Loucy (cell line): ENCODE measurements at regions not wholly inside any gene's neighbourhood (a gene's known extent, or its start where the extent isn't known, plus 50 kb on each side); places are given as distances from the start of the nearest gene placed in this dataset.
"Not testable (repeated sequence)": the region's sequence is repeated elsewhere in the genome, so short reads cannot be mapped to it uniquely, and the experiment has no call there.

Source experiments
- H2AFZ ChIP-seq: fragments of 200-600 bp; sonication (generic); 2 replicates; pipeline ENCODE4 v1.6.0; 2016; ENCODE audit warnings: antibody characterized with exemption, mild to moderate bottlenecking, low read length, moderate library complexity
- H3F3A ChIP-seq: fragments of 200-600 bp; 2 replicates; pipeline ENCODE4 v1.6.0; 2016; ENCODE audit warnings: antibody characterized with exemption, low read depth, mild to moderate bottlenecking
- H3K27me3 ChIP-seq: fragments of 200-600 bp; sonication (generic); 2 replicates; pipeline ENCODE4 v1.6.1; 2014; ENCODE audit warnings: low read length, mild to moderate bottlenecking; ENCODE audit not compliant: insufficient read depth, poor library complexity, severe bottlenecking
- H3K36me3 ChIP-seq: fragments of 200-600 bp; sonication (generic); 2 replicates; pipeline ENCODE4 v1.6.1; 2016; ENCODE audit warnings: low read length; ENCODE audit not compliant: insufficient read depth
- H3K4me1 ChIP-seq: fragments of 200-600 bp; sonication (generic); 2 replicates; pipeline ENCODE4 v1.5.1; 2014; ENCODE audit warnings: low read length, mild to moderate bottlenecking; ENCODE audit not compliant: insufficient read depth, poor library complexity, severe bottlenecking
- H3K4me2 ChIP-seq: fragments of 200-600 bp; sonication (generic); 2 replicates; pipeline ENCODE4 v1.6.0; 2014; ENCODE audit warnings: antibody characterized with exemption, low read length, low read depth, mild to moderate bottlenecking; ENCODE audit not compliant: poor library complexity, severe bottlenecking
- H3K4me3 ChIP-seq: fragments of 200-600 bp; sonication (generic); 2 replicates; pipeline ENCODE4 v1.5.1; 2014; ENCODE audit warnings: low read length, mild to moderate bottlenecking, mixed read lengths; ENCODE audit not compliant: poor library complexity, severe bottlenecking
- H3K79me2 ChIP-seq: fragments of 200-600 bp; sonication (generic); 2 replicates; pipeline ENCODE4 v1.6.1; 2014; ENCODE audit warnings: low read length; ENCODE audit not compliant: insufficient read depth
- H3K9ac ChIP-seq: fragments of 200-600 bp; sonication (generic); 2 replicates; pipeline ENCODE4 v1.6.0; 2014; ENCODE audit warnings: mild to moderate bottlenecking, low read depth, low read length, moderate library complexity; ENCODE audit not compliant: poor library complexity, severe bottlenecking
- H3K9me2 ChIP-seq: fragments of 200-600 bp; sonication (generic); replicated peaks from 2 replicates; pipeline ENCODE4 v1.6.1; 2016; ENCODE audit warnings: low read depth, low read length, mixed read lengths
- H3K9me3 ChIP-seq: fragments of 200-600 bp; sonication (generic); 2 replicates; pipeline ENCODE4 v1.6.1; 2014; ENCODE audit warnings: mild to moderate bottlenecking, antibody characterized with exemption, low read length, low read depth; ENCODE audit not compliant: insufficient read depth
- H4K20me1 ChIP-seq: fragments of 200-600 bp; sonication (generic); 2 replicates; pipeline ENCODE4 v1.6.0; 2014; ENCODE audit warnings: antibody characterized with exemption, low read length, mild to moderate bottlenecking; ENCODE audit not compliant: insufficient read depth, poor library complexity, severe bottlenecking
- EZH2phosphoT487 ChIP-seq: fragments of 200-600 bp; IDR thresholded peaks from 2 replicates; pipeline ENCODE4 v1.6.1; 2018; ENCODE audit warnings: antibody characterized with exemption, mild to moderate bottlenecking, moderate library complexity, borderline replicate concordance
- TF ChIP-seq, protein P1 (sequence below): fragments of 200-600 bp; sonication (generic); conservative IDR thresholded peaks from 2 replicates; pipeline ENCODE4 v1.5.1; 2014; ENCODE audit warnings: mild to moderate bottlenecking, antibody characterized with exemption, low read length

- Histone ChIP-seq H3K79me2 (no peaks in the 10 kb centered on the region), H2AFZ (no peak overlapping the region), H3K9me3 (peaks cover 5% of the 10 kb centered on the region; the same call in 1 of the 2 replicates), H3K27me3 (no peaks in the 10 kb centered on the region), H3K9me2 (no peaks in the 10 kb centered on the region), H4K20me1 (no peaks in the 10 kb centered on the region), H3K36me3 (no peaks in the 10 kb centered on the region), H3K4me2 (no peak overlapping the region), H3K4me3 (no peak overlapping the region), H3K9ac (no peak overlapping the region), H3K4me1 (no peaks in the 10 kb centered on the region), H3F3A (no peaks in the 10 kb centered on the region)
- TF ChIP-seq EZH2phosphoT487, result no peak
- TF ChIP-seq, protein P1, sequence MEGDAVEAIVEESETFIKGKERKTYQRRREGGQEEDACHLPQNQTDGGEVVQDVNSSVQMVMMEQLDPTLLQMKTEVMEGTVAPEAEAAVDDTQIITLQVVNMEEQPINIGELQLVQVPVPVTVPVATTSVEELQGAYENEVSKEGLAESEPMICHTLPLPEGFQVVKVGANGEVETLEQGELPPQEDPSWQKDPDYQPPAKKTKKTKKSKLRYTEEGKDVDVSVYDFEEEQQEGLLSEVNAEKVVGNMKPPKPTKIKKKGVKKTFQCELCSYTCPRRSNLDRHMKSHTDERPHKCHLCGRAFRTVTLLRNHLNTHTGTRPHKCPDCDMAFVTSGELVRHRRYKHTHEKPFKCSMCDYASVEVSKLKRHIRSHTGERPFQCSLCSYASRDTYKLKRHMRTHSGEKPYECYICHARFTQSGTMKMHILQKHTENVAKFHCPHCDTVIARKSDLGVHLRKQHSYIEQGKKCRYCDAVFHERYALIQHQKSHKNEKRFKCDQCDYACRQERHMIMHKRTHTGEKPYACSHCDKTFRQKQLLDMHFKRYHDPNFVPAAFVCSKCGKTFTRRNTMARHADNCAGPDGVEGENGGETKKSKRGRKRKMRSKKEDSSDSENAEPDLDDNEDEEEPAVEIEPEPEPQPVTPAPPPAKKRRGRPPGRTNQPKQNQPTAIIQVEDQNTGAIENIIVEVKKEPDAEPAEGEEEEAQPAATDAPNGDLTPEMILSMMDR, result no peak
These were observed 672.4 kb upstream of the TMPRSS15 start for GRCh38 chr21:19076031-19076430.

GRCh38 chr21:19109694-19110093 is 706.1 kb upstream of the TMPRSS15 start:
- Histone ChIP-seq H3F3A (no peaks in the 10 kb centered on the region), H4K20me1 (no peaks in the 10 kb centered on the region), H3K4me2 (no peak overlapping the region), H3K9me2 (no peaks in the 10 kb centered on the region), H3K9me3 (no peaks in the 10 kb centered on the region), H3K27me3 (no peaks in the 10 kb centered on the region), H3K9ac (no peak overlapping the region), H3K4me1 (no peaks in the 10 kb centered on the region), H2AFZ (no peak overlapping the region), H3K36me3 (no peaks in the 10 kb centered on the region), H3K79me2 (no peaks in the 10 kb centered on the region), H3K4me3 (no peak overlapping the region)
- TF ChIP-seq, protein P1, result no peak
- TF ChIP-seq EZH2phosphoT487, result no peak

DNA sequence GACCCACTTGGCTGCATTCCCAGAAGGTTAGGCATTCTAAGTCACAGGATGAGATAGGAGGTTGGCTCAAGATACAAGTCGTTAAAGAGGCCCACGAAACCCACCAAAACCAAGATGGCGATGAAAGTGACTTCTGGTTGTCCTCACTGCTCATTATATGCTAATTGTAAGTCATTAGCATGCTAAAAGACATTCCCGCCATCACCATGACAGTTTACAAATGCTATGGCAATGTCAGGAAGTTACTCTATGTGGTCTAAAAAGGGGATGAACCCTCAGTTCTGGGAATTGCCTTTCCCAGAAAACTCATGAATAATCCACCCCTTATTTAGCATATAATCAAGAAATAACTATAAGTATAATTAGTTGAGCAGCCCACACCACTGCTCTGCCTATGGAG is 715.7 kb upstream of the TMPRSS15 start:
- not testable (repeated sequence) for H3K79me2 ChIP-seq, H3K9me2 ChIP-seq, H2AFZ ChIP-seq, H3K9me3 ChIP-seq, H3K4me2 ChIP-seq, H3K4me1 ChIP-seq, H3F3A ChIP-seq, H3K4me3 ChIP-seq, H3K36me3 ChIP-seq, H3K27me3 ChIP-seq, H4K20me1 ChIP-seq, H3K9ac ChIP-seq

- Histone ChIP-seq H3K36me3 (no peaks in the 10 kb centered on the region), H3F3A (no peaks in the 10 kb centered on the region), H2AFZ (no peak overlapping the region), H3K79me2 (no peaks in the 10 kb centered on the region), H3K27me3 (no peaks in the 10 kb centered on the region), H3K4me2 (no peak overlapping the region), H3K4me1 (no peaks in the 10 kb centered on the region), H3K9ac (no peak overlapping the region), H4K20me1 (no peaks in the 10 kb centered on the region), H3K9me2 (no peaks in the 10 kb centered on the region), H3K9me3 (no peaks in the 10 kb centered on the region; the same call in 1 of the 2 replicates), H3K4me3 (no peak overlapping the region)
- TF ChIP-seq EZH2phosphoT487, result no peak
- TF ChIP-seq, protein P1, result no peak
These were observed 717.0 kb upstream of the TMPRSS15 start for GRCh38 chr21:19120591-19120990.
